Fibroblast of pulmonary artery (primary cell): ENCODE measurements at regions not wholly inside any gene's neighbourhood (a gene's known extent, or its start where the extent isn't known, plus 50 kb on each side); places are given as distances from the start of the nearest gene placed in this dataset.

ENCODE experiments used
- DNase-seq: peaks from one replicate; pipeline ENCODE4 v3.0.0-alpha.2; 2010; ENCODE audit warnings: low read depth
- H3K4me3 ChIP-seq: replicated peaks from 2 replicates; pipeline ENCODE4 v1.5.1; 2011; ENCODE audit warnings: low read depth, mild to moderate bottlenecking, control low read depth, low read length, moderate library complexity
- TF ChIP-seq, protein P1 (sequence below): IDR thresholded peaks from 2 replicates; pipeline ENCODE4 v1.5.1; 2011; ENCODE audit warnings: mild to moderate bottlenecking, control low read depth, low read length, inconsistent platforms; ENCODE audit errors: missing control alignments

DNA sequence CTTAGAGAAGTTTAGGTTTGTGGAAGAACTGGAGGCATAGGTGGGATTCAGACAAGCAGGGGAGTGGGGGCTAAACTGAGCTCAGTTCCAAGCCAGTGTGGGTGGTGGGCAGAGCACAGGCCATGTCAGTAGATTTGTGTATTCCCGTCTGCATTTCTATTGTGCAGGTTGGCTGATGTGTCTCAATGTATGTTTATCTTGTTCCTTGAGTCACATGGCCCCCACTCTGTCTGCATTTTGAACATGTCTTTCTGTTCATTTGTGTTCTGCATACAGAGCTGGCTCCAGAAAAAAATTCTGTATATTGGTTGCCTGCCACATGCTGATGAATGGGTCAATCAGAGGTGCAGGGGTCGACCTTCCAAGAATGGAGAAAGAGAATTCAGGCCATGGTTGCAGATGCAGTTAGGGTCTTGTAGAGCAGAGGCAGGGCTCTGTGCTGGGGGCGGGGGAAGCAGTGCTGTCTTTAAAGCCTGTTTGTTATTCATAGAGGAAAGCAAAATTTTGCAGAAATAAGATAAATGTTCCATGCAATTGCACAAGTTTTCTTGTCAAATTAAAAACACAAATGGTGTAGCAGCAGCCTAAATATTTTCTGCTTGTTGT lies 166.7 kb downstream of the CDH26 start:
- no peak for DNase-seq
- H3K4me3 ChIP-seq, result no peak overlapping the region
- TF ChIP-seq, protein P1, sequence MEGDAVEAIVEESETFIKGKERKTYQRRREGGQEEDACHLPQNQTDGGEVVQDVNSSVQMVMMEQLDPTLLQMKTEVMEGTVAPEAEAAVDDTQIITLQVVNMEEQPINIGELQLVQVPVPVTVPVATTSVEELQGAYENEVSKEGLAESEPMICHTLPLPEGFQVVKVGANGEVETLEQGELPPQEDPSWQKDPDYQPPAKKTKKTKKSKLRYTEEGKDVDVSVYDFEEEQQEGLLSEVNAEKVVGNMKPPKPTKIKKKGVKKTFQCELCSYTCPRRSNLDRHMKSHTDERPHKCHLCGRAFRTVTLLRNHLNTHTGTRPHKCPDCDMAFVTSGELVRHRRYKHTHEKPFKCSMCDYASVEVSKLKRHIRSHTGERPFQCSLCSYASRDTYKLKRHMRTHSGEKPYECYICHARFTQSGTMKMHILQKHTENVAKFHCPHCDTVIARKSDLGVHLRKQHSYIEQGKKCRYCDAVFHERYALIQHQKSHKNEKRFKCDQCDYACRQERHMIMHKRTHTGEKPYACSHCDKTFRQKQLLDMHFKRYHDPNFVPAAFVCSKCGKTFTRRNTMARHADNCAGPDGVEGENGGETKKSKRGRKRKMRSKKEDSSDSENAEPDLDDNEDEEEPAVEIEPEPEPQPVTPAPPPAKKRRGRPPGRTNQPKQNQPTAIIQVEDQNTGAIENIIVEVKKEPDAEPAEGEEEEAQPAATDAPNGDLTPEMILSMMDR, result no peak

DNA sequence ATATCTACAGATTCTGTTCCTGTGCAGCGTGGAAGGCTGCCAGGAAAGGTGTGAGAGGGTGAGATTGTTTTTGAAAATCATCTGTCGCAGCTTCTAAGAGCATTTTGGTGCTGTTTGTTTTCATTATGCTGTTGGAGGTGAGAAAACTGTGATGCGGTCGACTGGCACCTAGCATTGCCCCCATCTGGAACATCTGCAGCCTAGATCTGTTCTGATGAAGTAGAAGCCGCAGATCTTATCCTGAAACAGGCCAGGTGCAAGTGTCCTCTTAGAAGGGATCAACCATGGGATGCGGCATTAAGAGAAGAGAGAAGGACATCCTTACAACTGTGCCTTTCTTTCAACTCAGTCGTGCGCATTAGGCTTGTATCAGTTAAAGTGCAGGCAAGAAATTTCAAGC lies 167.3 kb downstream of the CDH26 start:
- TF ChIP-seq, protein P1, result no peak
- H3K4me3 ChIP-seq, result no peak overlapping the region
- DNase-seq, result no peak

DNA sequence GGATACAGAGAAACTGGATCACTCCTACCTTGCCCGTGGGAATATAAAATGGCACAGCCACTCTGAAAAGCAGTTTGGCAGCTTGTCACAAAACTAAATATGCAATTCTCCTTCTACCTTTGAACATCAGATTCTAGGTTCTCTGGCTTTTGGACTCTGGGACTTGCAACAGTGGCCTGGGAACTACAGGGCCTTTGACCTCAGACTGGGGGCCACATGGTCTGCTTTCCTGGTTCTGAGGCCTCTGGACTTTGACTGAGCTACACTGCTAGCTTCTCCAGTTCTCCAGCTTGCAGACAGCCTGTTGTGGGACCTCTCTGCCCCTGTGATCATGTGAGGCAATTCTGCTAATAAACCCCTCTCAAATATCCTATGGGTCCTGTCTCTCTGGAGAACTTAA lies 168.8 kb downstream of the CDH26 start:
- TF ChIP-seq, protein P1, result no peak
- no peak overlapping the region for H3K4me3 ChIP-seq
- DNase-seq, result no peak

DNA sequence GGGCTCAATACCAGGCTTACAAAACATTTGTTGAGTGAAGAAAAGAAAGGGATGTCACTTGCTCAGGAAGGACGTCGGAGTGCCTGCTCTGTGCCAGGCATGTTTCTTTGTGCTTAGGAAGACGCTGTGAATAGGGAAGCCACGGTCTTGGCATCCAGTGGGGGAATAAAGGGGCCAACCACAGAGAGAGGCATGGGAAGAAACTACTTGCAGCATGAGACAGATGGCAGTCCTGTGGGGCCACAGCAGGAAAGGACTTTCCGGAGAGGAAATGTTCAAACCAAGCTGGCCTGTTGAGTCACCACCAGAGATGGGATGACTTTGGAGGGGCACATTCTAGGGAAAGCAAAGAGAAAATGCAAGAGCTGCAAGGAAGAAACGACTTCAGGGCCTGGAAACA lies 173.2 kb downstream of the CDH26 start:
- DNase-seq, result no peak
- H3K4me3 ChIP-seq, result no peak overlapping the region
- TF ChIP-seq, protein P1, result no peak

DNA sequence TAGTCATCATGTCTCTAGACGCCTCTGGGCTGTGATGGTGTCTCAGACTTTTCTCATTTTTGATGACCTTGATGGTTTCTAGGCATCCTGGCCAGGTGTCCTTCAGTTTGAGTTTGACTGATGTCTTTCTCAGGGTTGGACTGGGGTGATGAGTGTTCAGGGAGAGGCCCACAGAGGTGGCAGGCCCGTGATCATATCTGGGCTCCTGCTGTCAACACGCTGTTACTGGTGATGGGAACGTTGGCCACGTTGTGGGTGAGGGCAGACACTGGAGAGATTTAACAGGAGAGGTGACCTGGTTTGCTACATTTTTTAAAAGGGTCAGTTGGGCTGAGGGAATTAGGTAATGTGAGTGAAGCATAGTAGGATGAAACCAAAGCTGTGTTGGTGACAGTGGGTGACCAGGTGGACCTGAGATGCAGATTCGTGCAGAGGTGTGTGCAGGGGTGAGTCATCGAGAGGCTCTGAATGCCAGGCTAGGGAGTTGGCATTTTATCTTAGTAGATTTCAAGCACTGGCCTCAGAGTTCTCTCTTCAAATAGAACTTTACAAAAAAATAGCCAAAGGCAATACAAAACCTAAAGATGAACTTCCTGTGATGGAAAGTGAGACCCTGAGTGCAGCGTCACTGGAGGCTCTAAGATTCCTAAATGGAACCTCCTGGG lies 174.1 kb downstream of the CDH26 start:
- H3K4me3 ChIP-seq, result no peak overlapping the region
- TF ChIP-seq, protein P1, result no peak
- no peak for DNase-seq

DNA sequence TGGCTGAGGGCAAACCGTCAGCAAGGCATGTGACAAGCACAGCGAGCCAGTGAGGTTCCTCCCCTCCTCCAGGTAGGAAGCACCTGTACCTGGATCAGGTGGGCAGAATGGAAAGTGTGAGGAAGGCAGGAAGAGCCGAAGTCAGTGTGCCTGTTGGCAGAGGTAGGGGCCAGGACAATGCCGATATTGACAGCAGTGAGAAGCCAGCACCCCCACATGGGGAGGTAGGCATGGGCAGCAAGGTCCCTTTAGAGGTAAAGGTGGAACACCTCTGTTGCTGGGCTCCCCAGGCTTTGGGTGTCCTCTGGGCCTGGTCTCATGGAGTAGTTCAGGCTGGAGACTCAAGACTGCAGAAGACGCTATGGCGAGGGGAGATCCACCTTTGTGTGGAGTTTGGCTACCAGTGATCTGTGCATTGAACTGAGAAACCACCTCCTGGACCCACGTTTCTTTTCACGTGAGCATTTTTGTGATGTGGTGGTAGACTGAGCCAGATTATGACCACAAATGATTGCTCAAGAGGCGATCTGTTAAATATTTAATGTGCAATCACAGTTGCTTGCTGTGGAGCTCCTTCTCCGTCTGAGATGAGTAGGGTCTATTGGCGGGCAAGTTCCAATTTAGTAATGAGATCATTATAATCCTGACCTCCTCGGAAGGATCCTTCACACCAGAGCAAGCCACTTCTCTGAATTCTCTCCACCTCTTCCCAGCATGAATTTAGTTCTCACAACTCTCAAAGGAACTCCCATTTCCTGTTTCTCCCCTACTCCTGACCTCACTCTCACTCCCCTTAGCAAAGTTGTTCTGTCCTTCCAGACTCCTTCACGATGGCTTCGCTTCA lies 174.8 kb downstream of the CDH26 start:
- no peak for DNase-seq
- H3K4me3 ChIP-seq, result no peak overlapping the region
- TF ChIP-seq, protein P1, result no peak
